Mucosa of gallbladder (tissue), 1 donor: ENCODE measurements at regions not wholly inside any gene's neighbourhood (a gene's known extent, or its start where the extent isn't known, plus 50 kb on each side); places are given as distances from the start of the nearest gene placed in this dataset.

Source experiments
- DNase-seq: peaks from one replicate; pipeline ENCODE4 v3.0.0-alpha.2; 2020; ENCODE audit warnings: low spot score
- donor health status: DM: no; HTN: no; CAD: no.

- no peak for DNase-seq
Observed at GRCh38 chr18:53817976-53818950, 406.2 kb downstream of the MBD2 start.

- no peak for DNase-seq
Observed at GRCh38 chr18:53800171-53800570, 424.3 kb downstream of the MBD2 start.

GRCh38 chr18:53799134-53799533, 425.3 kb downstream of the MBD2 start:
- no peak for DNase-seq

- no peak for DNase-seq
Observed at GRCh38 chr18:53798516-53798915, 426.0 kb downstream of the MBD2 start.

GRCh38 chr18:53797998-53798495, 426.4 kb downstream of the MBD2 start:
- DNase-seq, result no peak

- no peak for DNase-seq
Observed at GRCh38 chr18:53796040-53796729, 428.3 kb downstream of the MBD2 start.

- DNase-seq, result no peak
Observed at GRCh38 chr18:53795610-53796009, 428.9 kb downstream of the MBD2 start.

- no peak for DNase-seq
Observed at GRCh38 chr18:53795061-53795460, 429.4 kb downstream of the MBD2 start.

- DNase-seq, result no peak
Observed at GRCh38 chr18:53792762-53793161, 431.7 kb downstream of the MBD2 start.

- DNase-seq, result no peak
Observed at GRCh38 chr18:53790786-53791185, 433.7 kb downstream of the MBD2 start.

GRCh38 chr18:53789376-53790247, 434.9 kb downstream of the MBD2 start:
- DNase-seq, result no peak

GRCh38 chr18:53785811-53786210, 438.7 kb downstream of the MBD2 start:
- no peak for DNase-seq

GRCh38 chr18:53784253-53784652, 440.2 kb downstream of the MBD2 start:
- no peak for DNase-seq

GRCh38 chr18:53780666-53781065, 443.8 kb downstream of the MBD2 start:
- no peak for DNase-seq

GRCh38 chr18:53772293-53772692, 452.2 kb downstream of the MBD2 start:
- no peak for DNase-seq

GRCh38 chr18:53771664-53772063, 452.8 kb downstream of the MBD2 start:
- DNase-seq, result no peak

GRCh38 chr18:53765211-53765610, 459.3 kb downstream of the MBD2 start:
- no peak for DNase-seq

- DNase-seq, result no peak
Observed at GRCh38 chr18:53764086-53764485, 460.4 kb downstream of the MBD2 start.

- DNase-seq, result no peak
Observed at GRCh38 chr18:53757328-53757727, 467.1 kb downstream of the MBD2 start.

GRCh38 chr18:53756610-53756972, 467.9 kb downstream of the MBD2 start:
- DNase-seq, result no peak

GRCh38 chr18:53755914-53756609, 468.4 kb downstream of the MBD2 start:
- no peak for DNase-seq
